K562 (cell line): ENCODE measurements at regions not wholly inside any gene's neighbourhood (a gene's known extent, or its start where the extent isn't known, plus 50 kb on each side); places are given as distances from the start of the nearest gene placed in this dataset.

ENCODE experiments used
- ATAC-seq: fragments of 200-7000 bp; cut with Tn5 transposase; 3 replicates; pipeline ENCODE4 v1.9.1; 2020; ENCODE audit warnings: moderate library complexity
- BruUV-seq: library from RNA; stranded (reverse); fragments of 400-500 nt; replicated peaks from 2 replicates; lab custom pipeline; 2021; lab: Mats Ljungman, UMichigan
- CTCF ChIA-PET: fragments of 300-600 bp; formaldehyde crosslinking; extraction: SDS; loops from one replicate; lab custom pipeline; 2021; ENCODE audit warnings: low intra/inter-chr PET ratio; lab: Yijun Ruan, JAX
- POLR2A ChIA-PET: fragments of 300-600, 350-650 bp; sonication (Branson Sonifier 250); formaldehyde crosslinking; extraction: SDS; loops from one replicate; lab custom pipeline; 2021; ENCODE audit warnings: antibody characterized with exemption, inconsistent platforms; lab: Yijun Ruan, JAX
- DNase-seq, 4 experiments: peaks; one replicate each; pipeline versions ENCODE4 v3.0.0 to v3.0.0-alpha.2; 2011 to 2018; ENCODE audit warnings: low spot score in 3 of 4, mixed read lengths in 3 of 4; ENCODE audit errors: extremely low read depth in 1 of 4
- FAIRE-seq: peaks from 2 replicates; lab custom pipeline; 2011; peaks lifted over from hg19 to GRCh38; lab: Jason Lieb, UNC
- H2AFZ ChIP-seq: 2 replicates; pipeline ENCODE4 v1.6.0; 2011; ENCODE audit warnings: low read depth, low read length, control low read depth, inconsistent platforms
- H3K27ac ChIP-seq: fragments of 200-600 bp; 3 replicates; pipeline ENCODE4 v1.8.0; 2011; ENCODE audit warnings: low read depth, mild to moderate bottlenecking, control low read depth, inconsistent platforms, low read length, moderate library complexity, mixed read lengths; ENCODE audit errors: extremely low read depth
- H3K27me3 ChIP-seq, 2 experiments: fragments of 300-600 bp in 1 of 2; 2 replicates in 1 of 2; 3 replicates in 1 of 2; pipeline versions ENCODE4 v1.6.0 to v1.8.0; 2011; ENCODE audit warnings: inconsistent platforms in 2 of 2, low read length in 2 of 2, mild to moderate bottlenecking in 1 of 2, mixed read lengths in 1 of 2, moderate library complexity in 1 of 2; ENCODE audit not compliant: control insufficient read depth in 2 of 2, insufficient read depth in 2 of 2
- H3K36me3 ChIP-seq: fragments of 300-600 bp; 3 replicates; pipeline ENCODE4 v1.8.0; 2011; ENCODE audit warnings: mild to moderate bottlenecking, low read length, inconsistent platforms; ENCODE audit not compliant: control insufficient read depth, insufficient read depth
- H3K4me1 ChIP-seq, 2 experiments: fragments of 200-600 bp in 1 of 2; replicated peaks in 1 of 2; 2 replicates in 1 of 2; 3 replicates in 1 of 2; pipeline versions ENCODE4 v1.5.1 to v1.8.0; 2011; ENCODE audit warnings: inconsistent platforms in 2 of 2, low read length in 2 of 2, mild to moderate bottlenecking in 1 of 2, mixed read lengths in 1 of 2, moderate library complexity in 1 of 2; ENCODE audit not compliant: control insufficient read depth in 2 of 2, insufficient read depth in 2 of 2
- H3K4me2 ChIP-seq: 2 replicates; pipeline ENCODE4 v1.6.1; 2011; ENCODE audit warnings: low read length, control low read depth, inconsistent platforms, mixed read lengths; ENCODE audit not compliant: insufficient read depth
- H3K4me3 ChIP-seq: fragments of 200-600 bp; sonication (generic), shearing (Covaris generic); 2 replicates; pipeline ENCODE4 v1.5.1; 2016; ENCODE audit warnings: control low read depth, inconsistent platforms
- H3K79me2 ChIP-seq: fragments of 200-600 bp; 3 replicates; pipeline ENCODE4 v1.8.0; 2011; ENCODE audit warnings: low read length, inconsistent platforms; ENCODE audit not compliant: control insufficient read depth, insufficient read depth
- H3K9ac ChIP-seq, 2 experiments: 2 replicates each; pipeline versions ENCODE4 v1.6.0 to v1.6.1; 2011; ENCODE audit warnings: low read depth in 2 of 2, low read length in 2 of 2, control low read depth in 1 of 2, inconsistent platforms in 1 of 2, mild to moderate bottlenecking in 1 of 2, mixed read lengths in 1 of 2; ENCODE audit not compliant: insufficient read depth in 1 of 2
- H3K9me1 ChIP-seq: one replicate; pipeline ENCODE4 v1.6.0; 2011; ENCODE audit warnings: inconsistent platforms, mild to moderate bottlenecking, low read length, moderate library complexity; ENCODE audit not compliant: control insufficient read depth, insufficient read depth
- H3K9me3 ChIP-seq: replicated peaks from 2 replicates; pipeline ENCODE4 v1.5.1; 2011; ENCODE audit warnings: low read depth, low read length, inconsistent platforms; ENCODE audit not compliant: control insufficient read depth, insufficient read depth
- H4K20me1 ChIP-seq: replicated peaks from 2 replicates; pipeline ENCODE4 v1.6.1; 2011; ENCODE audit warnings: low read length, inconsistent platforms, mixed read lengths; ENCODE audit not compliant: control insufficient read depth, insufficient read depth
- CEBPG ChIP-seq, 3 experiments: fragments of 200-800 bp in 1 of 3; sonication (Bioruptor generic) in 1 of 3; sonication (generic) in 1 of 3; formaldehyde crosslinking in 1 of 3; IDR thresholded peaks in 2 of 3; conservative IDR thresholded peaks in 1 of 3; 2 replicates each; pipeline versions ENCODE4 v1.6.1 to v1.8.0; 2016 to 2022; ENCODE audit warnings: missing compliant biosample characterization in 2 of 3, missing genetic modification characterization in 2 of 3, mild to moderate bottlenecking in 1 of 3, missing genetic modification reagents in 1 of 3
- ESRRA ChIP-seq: fragments of 450-650 bp; IDR thresholded peaks from 2 replicates; pipeline ENCODE4 v1.6.1; 2014; ENCODE audit warnings: low read depth, mild to moderate bottlenecking, moderate library complexity, borderline replicate concordance
- PRMT5 ChIP-seq: sonication (generic); formaldehyde crosslinking; IDR thresholded peaks from 2 replicates; pipeline ENCODE4 v1.5.0; 2020; ENCODE audit warnings: missing genetic modification reagents
- SIN3A ChIP-seq, 2 experiments: fragments of 150-350 bp in 1 of 2; IDR thresholded peaks; 2 replicates each; pipeline ENCODE4 v1.6.1; 2011 to 2016; ENCODE audit warnings: borderline replicate concordance in 2 of 2, low read depth in 2 of 2, low read length in 2 of 2, mild to moderate bottlenecking in 2 of 2, moderate library complexity in 2 of 2; ENCODE audit not compliant: control insufficient read depth in 1 of 2
- SMC3 ChIP-seq: conservative IDR thresholded peaks from 2 replicates; pipeline ENCODE4 v1.6.1; 2011; ENCODE audit warnings: low read depth, low read length, improper control_type of control experiment; ENCODE audit not compliant: insufficient read depth
- STAT5B ChIP-seq: fragments of 250-450 bp; sonication (Bioruptor Pico); IDR thresholded peaks from 2 replicates; pipeline ENCODE4 v1.8.0; 2021; ENCODE audit warnings: mild to moderate bottlenecking, inconsistent platforms
- TCF3 ChIP-seq: sonication (generic); formaldehyde crosslinking; IDR thresholded peaks from 2 replicates; pipeline ENCODE4 v1.4.0; 2020; ENCODE audit warnings: mild to moderate bottlenecking, missing genetic modification reagents
- ZC3H11A ChIP-seq: IDR thresholded peaks from 2 replicates; pipeline ENCODE4 v1.6.1; 2012; ENCODE audit warnings: low read depth, low read length, improper control_type of control experiment
- ZC3H8 ChIP-seq: fragments of 450-650 bp; IDR thresholded peaks from 2 replicates; pipeline ENCODE4 v1.6.1; 2017
- ZFX ChIP-seq: sonication (generic); formaldehyde crosslinking; IDR thresholded peaks from 2 replicates; pipeline ENCODE4 v1.8.0; 2022; ENCODE audit warnings: mild to moderate bottlenecking, missing genetic modification reagents, moderate library complexity
- ZNF311 ChIP-seq: fragments of 250-450 bp; sonication (Bioruptor Pico); IDR thresholded peaks from 2 replicates; pipeline ENCODE4 v1.4.0; 2020; ENCODE audit warnings: mild to moderate bottlenecking, moderate library complexity
- ZNF75A ChIP-seq: fragments of 450-650 bp; formaldehyde crosslinking; IDR thresholded peaks from 2 replicates; pipeline ENCODE4 v1.4.0; 2020; ENCODE audit warnings: mild to moderate bottlenecking
- WGBS: fragments of 100-300 bp; shearing (Covaris generic); methylation state at CpG from one replicate; pipeline ENCODE4 v1.1.6; 2016; ENCODE audit warnings: low coverage, mixed read lengths; ENCODE audit not compliant: insufficient coverage; ENCODE audit errors: missing lambda C conversion rate; 5-methylcytosine and 5-hydroxymethylcytosine counted together
- in situ Hi-C: fragments of 300-500 bp; cut with MboI; formaldehyde crosslinking; loops from 4 replicates; pipeline ENCODE4 v1.15.0; 2018; ENCODE audit warnings: inconsistent platforms, mixed read lengths
- intact Hi-C: fragments of 100-400 bp; cut with micrococcal nuclease; formaldehyde crosslinking; loops from 2 replicates; pipeline ENCODE4 v1.14.2; 2022
- TF ChIP-seq, protein P1 (sequence below): fragments of 250-450 bp; sonication (Bioruptor Pico); IDR thresholded peaks from 2 replicates; pipeline ENCODE4 v1.8.0; 2022; ENCODE audit warnings: inconsistent platforms, mild to moderate bottlenecking, moderate library complexity, borderline replicate concordance
- TF ChIP-seq, protein P2 (sequence below): sonication (generic); formaldehyde crosslinking; IDR thresholded peaks from 2 replicates; pipeline ENCODE4 v1.8.1; 2023; ENCODE audit warnings: mild to moderate bottlenecking, missing genetic modification reagents

DNA sequence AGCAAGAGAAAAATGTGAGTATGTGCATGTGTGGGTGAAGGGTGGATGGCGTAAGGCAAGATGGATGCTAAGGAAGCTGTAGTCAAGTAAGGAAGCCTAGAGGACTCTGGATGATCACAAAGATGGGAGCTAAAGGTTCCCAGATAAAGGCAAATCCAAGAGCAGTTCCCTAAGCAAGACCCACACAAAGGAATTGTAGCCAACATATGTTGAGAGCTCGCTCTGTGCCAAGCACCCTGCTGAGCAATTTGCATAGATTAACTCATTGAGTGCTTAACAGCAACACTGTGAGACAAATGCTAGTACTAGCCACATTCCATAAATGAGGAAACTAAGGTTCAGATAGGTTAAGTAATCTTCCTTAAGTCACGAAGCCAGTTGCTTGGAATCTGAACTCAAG lies 132.6 kb downstream of the C1D start:
- ATAC-seq (no peak), FAIRE-seq (no peak), DNase-seq (no peak)
- in situ Hi-C loops: no loop called here
- Histone ChIP-seq H3K27ac (no peak overlapping the region), H3K4me1 (no peaks in the 10 kb centered on the region), H3K9me3 (no peaks in the 10 kb centered on the region), H3K9ac (no peak overlapping the region), H2AFZ (no peak overlapping the region), H3K27me3 (no peaks in the 10 kb centered on the region; a peak in 1 of 5 replicates), H3K9me1 (no peaks in the 10 kb centered on the region), H3K4me2 (no peak overlapping the region), H3K79me2 (no peaks in the 10 kb centered on the region), H3K4me3 (no peak overlapping the region), H3K36me3 (no peaks in the 10 kb centered on the region), H4K20me1 (no peaks in the 10 kb centered on the region)
- intact Hi-C loops: no loop called here
- ChIA-PET POLR2A (interaction anchor here (0.6 to 0.7 kb wide), 2 partner anchors 32 to 41 kb away, joined by 3 read pairs; no protein-coding TSS in a partner anchor), CTCF (no interaction called here)
- 0% methylated on average over 3 of the region's 3 CpGs for WGBS
- TF ChIP-seq CEBPG (CRISPR knock-in tag; IDR thresholded peaks at IDR 0.05) (no peak), CEBPG (tag; conservative IDR thresholded peaks at IDR 0.05 in 1 of 2, IDR thresholded peaks at IDR 0.05 in 1 of 2) (no peak), ZC3H11A (no peak), ZNF75A (CRISPR knock-in tag) (no peak), ZNF311 (CRISPR knock-in tag) (no peak), SMC3 (no peak), SIN3A (IDR thresholded peaks at IDR 0.05; ENCODE audit: borderline replicate concordance in 2 of 2, control insufficient read depth in 1 of 2, low read depth in 2 of 2, low read length in 2 of 2) (no peak), PRMT5 (CRISPR knock-in tag) (no peak), ZFX (CRISPR knock-in tag) (no peak), ZC3H8 (no peak), TCF3 (no peak), ESRRA (no peak), STAT5B (CRISPR knock-in tag) (no peak)
- TF ChIP-seq, protein P1, sequence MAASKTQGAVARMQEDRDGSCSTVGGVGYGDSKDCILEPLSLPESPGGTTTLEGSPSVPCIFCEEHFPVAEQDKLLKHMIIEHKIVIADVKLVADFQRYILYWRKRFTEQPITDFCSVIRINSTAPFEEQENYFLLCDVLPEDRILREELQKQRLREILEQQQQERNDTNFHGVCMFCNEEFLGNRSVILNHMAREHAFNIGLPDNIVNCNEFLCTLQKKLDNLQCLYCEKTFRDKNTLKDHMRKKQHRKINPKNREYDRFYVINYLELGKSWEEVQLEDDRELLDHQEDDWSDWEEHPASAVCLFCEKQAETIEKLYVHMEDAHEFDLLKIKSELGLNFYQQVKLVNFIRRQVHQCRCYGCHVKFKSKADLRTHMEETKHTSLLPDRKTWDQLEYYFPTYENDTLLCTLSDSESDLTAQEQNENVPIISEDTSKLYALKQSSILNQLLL (CRISPR knock-in tag): no peak
- TF ChIP-seq, protein P2, sequence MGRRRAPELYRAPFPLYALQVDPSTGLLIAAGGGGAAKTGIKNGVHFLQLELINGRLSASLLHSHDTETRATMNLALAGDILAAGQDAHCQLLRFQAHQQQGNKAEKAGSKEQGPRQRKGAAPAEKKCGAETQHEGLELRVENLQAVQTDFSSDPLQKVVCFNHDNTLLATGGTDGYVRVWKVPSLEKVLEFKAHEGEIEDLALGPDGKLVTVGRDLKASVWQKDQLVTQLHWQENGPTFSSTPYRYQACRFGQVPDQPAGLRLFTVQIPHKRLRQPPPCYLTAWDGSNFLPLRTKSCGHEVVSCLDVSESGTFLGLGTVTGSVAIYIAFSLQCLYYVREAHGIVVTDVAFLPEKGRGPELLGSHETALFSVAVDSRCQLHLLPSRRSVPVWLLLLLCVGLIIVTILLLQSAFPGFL (CRISPR knock-in tag): no peak
- BruUV-seq: no TSS peak
